ENCODE measurements at regions not wholly inside any gene's neighbourhood (a gene's known extent, or its start where the extent isn't known, plus 50 kb on each side); places are given as distances from the start of the nearest gene placed in this dataset.

DNA sequence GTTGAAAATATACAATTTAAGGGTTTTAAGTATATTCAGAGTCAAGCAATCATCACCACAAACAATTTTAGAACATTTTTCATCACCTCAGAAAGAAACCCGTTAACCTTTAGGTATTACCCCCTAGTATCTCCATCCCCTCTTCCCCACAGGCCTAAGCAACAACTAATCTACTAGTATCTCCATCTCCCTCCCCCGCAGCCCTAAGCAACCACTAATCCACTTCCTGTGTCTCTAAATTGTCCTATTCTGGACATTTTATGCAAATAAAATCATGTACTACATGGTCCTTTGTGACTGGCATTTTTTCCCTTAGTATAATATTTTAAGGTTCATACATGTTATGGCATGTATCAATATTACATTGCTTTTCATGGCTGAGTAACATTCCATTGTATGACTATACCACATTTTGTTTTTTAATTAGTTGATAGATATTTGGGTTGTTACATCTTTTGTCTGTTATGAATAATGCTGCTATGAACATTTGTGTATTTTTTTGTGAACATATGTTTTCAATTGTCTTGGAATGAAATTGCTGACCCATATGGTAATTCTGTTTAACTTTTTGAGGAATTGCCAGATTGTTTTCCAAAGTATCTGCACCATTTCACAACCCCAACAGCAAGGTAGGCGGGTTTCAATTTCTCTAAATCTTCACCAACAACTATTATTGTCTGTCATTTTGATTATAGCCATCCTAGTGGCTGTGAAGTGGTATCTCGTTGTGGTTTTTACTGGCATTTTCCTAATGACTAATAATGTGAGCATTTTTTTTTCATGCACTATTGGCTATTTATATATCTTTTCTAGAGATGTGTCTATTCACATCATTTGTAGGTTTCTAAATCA is 215.6 kb upstream of the CD96 start:
- no peak for TF ChIP-seq YY1 (IDR thresholded peaks at IDR 0.05; ENCODE audit: extremely low read depth, insufficient replicate concordance, low read depth, low read length)
- no peak for TF ChIP-seq EZH2phosphoT487 (IDR thresholded peaks at IDR 0.05; ENCODE audit: borderline replicate concordance)
- TF ChIP-seq CEBPB (IDR thresholded peaks at IDR 0.05; ENCODE audit: low read depth) = no peak
- TF ChIP-seq, protein P1, sequence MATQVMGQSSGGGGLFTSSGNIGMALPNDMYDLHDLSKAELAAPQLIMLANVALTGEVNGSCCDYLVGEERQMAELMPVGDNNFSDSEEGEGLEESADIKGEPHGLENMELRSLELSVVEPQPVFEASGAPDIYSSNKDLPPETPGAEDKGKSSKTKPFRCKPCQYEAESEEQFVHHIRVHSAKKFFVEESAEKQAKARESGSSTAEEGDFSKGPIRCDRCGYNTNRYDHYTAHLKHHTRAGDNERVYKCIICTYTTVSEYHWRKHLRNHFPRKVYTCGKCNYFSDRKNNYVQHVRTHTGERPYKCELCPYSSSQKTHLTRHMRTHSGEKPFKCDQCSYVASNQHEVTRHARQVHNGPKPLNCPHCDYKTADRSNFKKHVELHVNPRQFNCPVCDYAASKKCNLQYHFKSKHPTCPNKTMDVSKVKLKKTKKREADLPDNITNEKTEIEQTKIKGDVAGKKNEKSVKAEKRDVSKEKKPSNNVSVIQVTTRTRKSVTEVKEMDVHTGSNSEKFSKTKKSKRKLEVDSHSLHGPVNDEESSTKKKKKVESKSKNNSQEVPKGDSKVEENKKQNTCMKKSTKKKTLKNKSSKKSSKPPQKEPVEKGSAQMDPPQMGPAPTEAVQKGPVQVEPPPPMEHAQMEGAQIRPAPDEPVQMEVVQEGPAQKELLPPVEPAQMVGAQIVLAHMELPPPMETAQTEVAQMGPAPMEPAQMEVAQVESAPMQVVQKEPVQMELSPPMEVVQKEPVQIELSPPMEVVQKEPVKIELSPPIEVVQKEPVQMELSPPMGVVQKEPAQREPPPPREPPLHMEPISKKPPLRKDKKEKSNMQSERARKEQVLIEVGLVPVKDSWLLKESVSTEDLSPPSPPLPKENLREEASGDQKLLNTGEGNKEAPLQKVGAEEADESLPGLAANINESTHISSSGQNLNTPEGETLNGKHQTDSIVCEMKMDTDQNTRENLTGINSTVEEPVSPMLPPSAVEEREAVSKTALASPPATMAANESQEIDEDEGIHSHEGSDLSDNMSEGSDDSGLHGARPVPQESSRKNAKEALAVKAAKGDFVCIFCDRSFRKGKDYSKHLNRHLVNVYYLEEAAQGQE (IDR thresholded peaks at IDR 0.05; ENCODE audit: low read depth) = no peak
- TF ChIP-seq POLR2A (IDR thresholded peaks at IDR 0.05; ENCODE audit: borderline replicate concordance, extremely low read depth, insufficient read depth, insufficient read length) = no peak
- TF ChIP-seq FOSL1 (IDR thresholded peaks at IDR 0.05; ENCODE audit: low read depth) = no peak

All from HCT116 (cell line).